Activated CD4-positive, alpha-beta T cell treated with anti-CD3 and anti-CD28 coated beads, Interleukin-2, amount 10 ng/mL, durations not matched to agents 7 days and 5 days (primary cell): ENCODE measurements at regions not wholly inside any gene's neighbourhood (a gene's known extent, or its start where the extent isn't known, plus 50 kb on each side); places are given as distances from the start of the nearest gene placed in this dataset.
"Not testable (repeated sequence)": the region's sequence is repeated elsewhere in the genome, so short reads cannot be mapped to it uniquely, and the experiment has no call there.

Experiments used
- CTCF ChIA-PET: fragments of 350-600 bp; sonication (Branson Sonifier 250); formaldehyde crosslinking; loops from one replicate; lab custom pipeline; 2021; ENCODE audit warnings: antibody characterized with exemption; lab: Charles Lee
- POLR2A ChIA-PET: fragments of 350-600 bp; sonication (Branson Sonifier 250); formaldehyde crosslinking; loops from one replicate; lab custom pipeline; 2021; ENCODE audit warnings: antibody characterized with exemption; lab: Charles Lee
- DNase-seq: peaks from one replicate; pipeline ENCODE4 v3.0.0-alpha.2; 2020
- H3K27ac Mint-ChIP-seq: one replicate; pipeline ENCODE4 v1.8.0; 2021; ENCODE audit warnings: mild to moderate bottlenecking, moderate library complexity, mixed read lengths
- H3K27me3 Mint-ChIP-seq: one replicate; pipeline ENCODE4 v1.8.0; 2021; ENCODE audit warnings: mixed read lengths
- H3K36me3 Mint-ChIP-seq: one replicate; pipeline ENCODE4 v1.8.0; 2021; ENCODE audit warnings: low read depth, mixed read lengths
- H3K4me1 Mint-ChIP-seq: one replicate; pipeline ENCODE4 v1.8.0; 2021; ENCODE audit warnings: mixed read lengths
- H3K4me3 Mint-ChIP-seq: one replicate; pipeline ENCODE4 v1.8.0; 2021; ENCODE audit warnings: mild to moderate bottlenecking, moderate library complexity, mixed read lengths
- H3K9me3 Mint-ChIP-seq: one replicate; pipeline ENCODE4 v1.8.0; 2021; ENCODE audit warnings: mixed read lengths

- ChIA-PET CTCF (no interaction called here), POLR2A (no interaction called here)
- Mint-ChIP-seq H3K4me1 (peaks cover 56% of the 10 kb centered on the region), H3K27ac (peak overlapping the region; percentile 5), H3K27me3 (no peaks in the 10 kb centered on the region), H3K9me3 (peaks cover 5% of the 10 kb centered on the region), H3K36me3 (peaks cover 2% of the 10 kb centered on the region), H3K4me3 (no peak overlapping the region)
- DNase-seq = no peak
Measured at GRCh38 chr12:11542599-11542998, 106.9 kb upstream of the ETV6 start.

- Mint-ChIP-seq H3K4me3 (no peak overlapping the region), H3K27ac (peak overlapping the region; percentile 69), H3K27me3 (no peaks in the 10 kb centered on the region), H3K36me3 (peaks cover 2% of the 10 kb centered on the region), H3K4me1 (peaks cover 65% of the 10 kb centered on the region), H3K9me3 (peaks cover 8% of the 10 kb centered on the region)
- POLR2A ChIA-PET = no interaction called here
- CTCF ChIA-PET = interaction anchor here (1.3 kb wide), 1 partner anchor 12 kb away, joined by 3 read pairs; no protein-coding TSS in a partner anchor
- no peak for DNase-seq
Measured at GRCh38 chr12:11543457-11544158, 105.9 kb upstream of the ETV6 start.

- Mint-ChIP-seq H3K27me3 (no peaks in the 10 kb centered on the region), H3K4me1 (peaks cover 61% of the 10 kb centered on the region), H3K4me3 (peak overlapping the region; percentile 58), H3K36me3 (no peaks in the 10 kb centered on the region), H3K27ac (peak overlapping the region; percentile 99), H3K9me3 (peaks cover 3% of the 10 kb centered on the region)
- ChIA-PET POLR2A (interaction anchor here (0.6 to 1.1 kb wide), 5 partner anchors 12 to 526 kb away, joined by 3 to 4 read pairs (median 4); partner anchors contain the start of gene ETV6), CTCF (interaction anchor here (0.6 to 1.9 kb wide), 10 partner anchors 9 to 507 kb away, joined by 3 to 6 read pairs (median 3); no protein-coding TSS in a partner anchor)
- DNase-seq = peak; percentile 81
Measured at GRCh38 chr12:11545484-11546330, 103.8 kb upstream of the ETV6 start.

- ChIA-PET CTCF (interaction anchor here (1.1 to 1.9 kb wide), 6 partner anchors 8 to 486 kb away, joined by 3 to 6 read pairs (median 4); no protein-coding TSS in a partner anchor), POLR2A (interaction anchor here (0.9 to 1.1 kb wide), 2 partner anchors 103 to 525 kb away, joined by 4 read pairs; partner anchors contain the start of gene ETV6)
- Mint-ChIP-seq H3K4me3 (peak overlapping the region; percentile 58), H3K27ac (peak overlapping the region; percentile 99), H3K4me1 (peaks cover 53% of the 10 kb centered on the region)
- H3K9me3 Mint-ChIP-seq, H3K27me3 Mint-ChIP-seq, H3K36me3 Mint-ChIP-seq, DNase-seq: not testable (repeated sequence)
Measured at GRCh38 chr12:11546582-11547270, 102.7 kb upstream of the ETV6 start.

- Mint-ChIP-seq H3K4me1 (peaks cover 51% of the 10 kb centered on the region), H3K4me3 (peak overlapping the region; percentile 66), H3K27ac (peak overlapping the region; percentile 99)
- not testable (repeated sequence) for H3K9me3 Mint-ChIP-seq, H3K36me3 Mint-ChIP-seq, H3K27me3 Mint-ChIP-seq
- CTCF ChIA-PET = interaction anchor here (0.6 to 1.4 kb wide), 2 partner anchors 11 to 502 kb away, joined by 3 to 5 read pairs; no protein-coding TSS in a partner anchor
- peak; percentile 21 for DNase-seq
- POLR2A ChIA-PET = interaction anchor here (0.6 kb wide), 1 partner anchor 51 kb away, joined by 3 read pairs; no protein-coding TSS in a partner anchor
Measured at GRCh38 chr12:11547271-11547646, 102.2 kb upstream of the ETV6 start.

GRCh38 chr12:11549119-11549518 lies 100.4 kb upstream of the ETV6 start:
- H3K4me1 Mint-ChIP-seq = peaks cover 42% of the 10 kb centered on the region
- no peak overlapping the region for H3K4me3 Mint-ChIP-seq
- CTCF ChIA-PET = no interaction called here
- H3K27me3 Mint-ChIP-seq = peaks cover 3% of the 10 kb centered on the region
- no peak overlapping the region for H3K27ac Mint-ChIP-seq
- H3K9me3 Mint-ChIP-seq = peaks cover 3% of the 10 kb centered on the region
- POLR2A ChIA-PET = interaction anchor here (0.6 kb wide), 1 partner anchor 754 kb away, joined by 4 read pairs; no protein-coding TSS in a partner anchor
- no peaks in the 10 kb centered on the region for H3K36me3 Mint-ChIP-seq
- no peak for DNase-seq

- Mint-ChIP-seq H3K9me3 (no peaks in the 10 kb centered on the region), H3K4me3 (no peak overlapping the region), H3K4me1 (peaks cover 28% of the 10 kb centered on the region), H3K36me3 (no peaks in the 10 kb centered on the region), H3K27me3 (peaks cover 5% of the 10 kb centered on the region), H3K27ac (peak overlapping the region; percentile 1)
- CTCF ChIA-PET = interaction anchor here (0.9 to 1.9 kb wide), 2 partner anchors 8 to 479 kb away, joined by 4 read pairs; no protein-coding TSS in a partner anchor
- POLR2A ChIA-PET = no interaction called here
- DNase-seq = peak; percentile 80
Measured at GRCh38 chr12:11553871-11554533, 95.5 kb upstream of the ETV6 start.

- H3K27me3 Mint-ChIP-seq = peaks cover 13% of the 10 kb centered on the region
- peak overlapping the region; percentile 87 for H3K27ac Mint-ChIP-seq
- ChIA-PET CTCF (interaction anchor here (0.9 to 1.9 kb wide), 3 partner anchors 9 to 478 kb away, joined by 3 to 4 read pairs (median 4); no protein-coding TSS in a partner anchor), POLR2A (interaction anchor here (0.5 kb wide), 1 partner anchor 1087 kb away, joined by 3 read pairs; no protein-coding TSS in a partner anchor)
- H3K4me3 Mint-ChIP-seq = no peak overlapping the region
- H3K36me3 Mint-ChIP-seq = no peaks in the 10 kb centered on the region
- H3K4me1 Mint-ChIP-seq = peaks cover 28% of the 10 kb centered on the region
- no peaks in the 10 kb centered on the region for H3K9me3 Mint-ChIP-seq
- no peak for DNase-seq
Measured at GRCh38 chr12:11555195-11555594, 94.3 kb upstream of the ETV6 start.

GRCh38 chr12:11555743-11556625 lies 93.5 kb upstream of the ETV6 start:
- Mint-ChIP-seq H3K9me3 (no peaks in the 10 kb centered on the region), H3K4me1 (peaks cover 28% of the 10 kb centered on the region), H3K4me3 (peak overlapping the region; percentile 66), H3K27ac (peak overlapping the region; percentile 87), H3K36me3 (no peaks in the 10 kb centered on the region), H3K27me3 (peaks cover 13% of the 10 kb centered on the region)
- POLR2A ChIA-PET = interaction anchor here (0.5 kb wide), 1 partner anchor 1086 kb away, joined by 3 read pairs; no protein-coding TSS in a partner anchor
- CTCF ChIA-PET = interaction anchor here (1.1 to 1.9 kb wide), 4 partner anchors 11 to 477 kb away, joined by 3 to 4 read pairs (median 4); no protein-coding TSS in a partner anchor
- peak; percentile 28 for DNase-seq

GRCh38 chr12:11556682-11557081 lies 92.8 kb upstream of the ETV6 start:
- H3K9me3 Mint-ChIP-seq = no peaks in the 10 kb centered on the region
- peak overlapping the region; percentile 66 for H3K4me3 Mint-ChIP-seq
- POLR2A ChIA-PET = no interaction called here
- CTCF ChIA-PET = interaction anchor here (0.9 to 1.2 kb wide), 3 partner anchors 11 to 477 kb away, joined by 3 to 4 read pairs (median 3); no protein-coding TSS in a partner anchor
- no peaks in the 10 kb centered on the region for H3K36me3 Mint-ChIP-seq
- peak overlapping the region; percentile 87 for H3K27ac Mint-ChIP-seq
- DNase-seq = no peak
- H3K4me1 Mint-ChIP-seq = peaks cover 30% of the 10 kb centered on the region
- H3K27me3 Mint-ChIP-seq = peaks cover 13% of the 10 kb centered on the region
